ENCODE measurements at regions not wholly inside any gene's neighbourhood (a gene's known extent, or its start where the extent isn't known, plus 50 kb on each side); places are given as distances from the start of the nearest gene placed in this dataset.
"Not testable (repeated sequence)": the region's sequence is repeated elsewhere in the genome, so short reads cannot be mapped to it uniquely, and the experiment has no call there.

DNA sequence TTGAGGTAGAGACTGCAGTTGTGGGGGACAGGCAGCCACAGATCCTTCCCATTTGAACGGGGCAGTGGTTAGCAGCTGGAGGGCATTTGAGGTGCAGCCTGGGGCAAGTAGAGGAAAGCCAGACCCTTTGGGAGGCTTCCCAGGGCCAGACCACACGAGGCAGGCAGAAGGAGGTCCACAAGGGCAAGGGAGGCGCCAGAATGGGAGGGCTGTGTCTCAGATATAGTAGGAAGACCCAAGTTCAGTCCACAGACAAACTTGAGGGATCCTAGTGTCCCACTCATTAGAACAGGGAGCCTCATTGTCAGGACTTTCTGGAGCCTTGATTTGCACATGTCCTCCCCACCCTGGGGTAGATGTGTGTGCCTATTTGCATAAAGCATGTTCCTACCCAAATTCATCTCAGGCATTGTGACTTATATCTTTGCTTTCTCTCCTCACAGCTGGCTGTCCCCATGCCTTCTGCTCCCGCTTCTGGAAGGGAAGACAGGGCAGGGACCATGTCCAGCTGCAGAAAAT is 166.0 kb downstream of the VEGFA start:
- H3K4me3 Mint-ChIP-seq = no peak overlapping the region
- H3K27ac Mint-ChIP-seq = no peak overlapping the region
- H3K9me3 Mint-ChIP-seq = no peaks in the 10 kb centered on the region
- no peaks in the 10 kb centered on the region for H3K27me3 Mint-ChIP-seq (ENCODE audit: low read depth)
- no peaks in the 10 kb centered on the region for H3K4me1 Mint-ChIP-seq (ENCODE audit: low read depth)
- no peaks in the 10 kb centered on the region for H3K36me3 Mint-ChIP-seq (ENCODE audit: low read depth)

DNA sequence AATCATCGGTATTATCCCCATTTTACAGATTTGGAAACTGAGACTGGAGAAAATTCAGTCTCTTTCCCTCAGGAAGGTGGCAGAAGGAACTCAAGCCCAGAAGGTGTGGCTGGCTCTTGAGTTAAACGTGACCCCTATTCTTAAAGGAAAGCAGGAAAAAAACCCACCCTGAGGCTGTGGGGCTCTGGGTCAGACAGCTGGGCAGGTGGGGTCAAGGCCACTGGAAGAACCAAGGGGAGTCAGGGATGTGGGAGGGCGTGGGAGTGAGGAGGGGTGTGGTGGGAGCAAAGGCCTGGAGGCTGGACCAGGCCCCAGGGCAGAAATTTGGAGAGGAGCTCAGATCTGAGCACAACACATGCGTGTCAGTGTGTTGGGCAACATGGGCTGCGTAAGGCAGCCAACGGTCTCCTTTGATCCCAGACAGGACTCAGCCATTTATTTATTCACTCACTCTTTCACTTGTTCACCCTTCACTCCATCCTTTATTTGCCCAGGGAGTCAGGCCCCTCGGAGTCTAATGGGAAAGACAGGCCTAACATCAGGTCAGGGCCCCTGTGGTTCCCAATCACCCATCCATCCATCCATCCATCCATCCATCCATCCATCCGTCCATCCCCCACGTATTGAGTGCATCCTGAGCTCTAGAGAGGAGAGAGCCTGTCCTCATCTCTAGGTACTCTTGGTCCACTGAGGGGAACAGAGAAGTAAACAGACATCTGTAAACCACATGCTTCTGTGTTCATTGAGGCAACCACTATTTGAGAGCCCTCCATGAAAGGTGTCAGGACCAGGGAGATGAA is 165.0 kb downstream of the VEGFA start:
- Mint-ChIP-seq H3K4me3 (no peak overlapping the region), H3K27ac (no peak overlapping the region), H3K9me3 (no peaks in the 10 kb centered on the region), H3K4me1 (ENCODE audit: low read depth) (no peaks in the 10 kb centered on the region), H3K36me3 (ENCODE audit: low read depth) (no peaks in the 10 kb centered on the region), H3K27me3 (ENCODE audit: low read depth) (no peaks in the 10 kb centered on the region)

DNA sequence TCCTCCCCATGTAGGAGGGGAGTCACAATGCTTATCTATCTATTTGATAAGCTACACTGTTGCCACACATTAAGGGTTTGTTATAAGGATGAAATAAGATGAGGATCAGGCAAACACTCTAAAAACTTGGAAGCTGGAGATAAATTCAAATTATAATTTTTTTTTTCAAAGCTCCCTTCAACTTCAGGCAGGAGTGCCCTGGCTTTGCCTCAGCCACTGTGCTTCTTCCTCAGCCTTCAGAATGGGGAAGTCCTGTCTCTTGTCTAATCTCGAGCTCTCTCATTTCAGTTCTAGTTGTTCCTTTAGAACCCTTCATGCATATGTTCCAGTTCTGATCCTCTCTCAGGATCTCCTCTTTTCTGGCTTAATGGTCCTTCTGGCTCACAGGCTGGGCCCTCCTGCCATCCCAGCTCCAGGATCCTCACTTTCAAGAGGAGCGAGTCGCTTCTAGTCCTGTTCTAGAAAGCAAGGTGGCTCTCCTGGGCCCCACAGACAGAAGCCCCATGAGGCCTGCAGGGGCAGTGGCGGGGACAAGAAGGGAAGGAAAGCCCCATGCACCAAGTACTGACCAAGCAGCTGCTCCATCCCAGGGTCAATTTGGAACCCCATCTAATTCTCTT is 164.3 kb downstream of the VEGFA start:
- H3K27me3 Mint-ChIP-seq (ENCODE audit: low read depth) = no peaks in the 10 kb centered on the region
- no peaks in the 10 kb centered on the region for H3K9me3 Mint-ChIP-seq
- no peaks in the 10 kb centered on the region for H3K36me3 Mint-ChIP-seq (ENCODE audit: low read depth)
- H3K27ac Mint-ChIP-seq = no peak overlapping the region
- H3K4me1 Mint-ChIP-seq (ENCODE audit: low read depth) = no peaks in the 10 kb centered on the region
- no peak overlapping the region for H3K4me3 Mint-ChIP-seq

DNA sequence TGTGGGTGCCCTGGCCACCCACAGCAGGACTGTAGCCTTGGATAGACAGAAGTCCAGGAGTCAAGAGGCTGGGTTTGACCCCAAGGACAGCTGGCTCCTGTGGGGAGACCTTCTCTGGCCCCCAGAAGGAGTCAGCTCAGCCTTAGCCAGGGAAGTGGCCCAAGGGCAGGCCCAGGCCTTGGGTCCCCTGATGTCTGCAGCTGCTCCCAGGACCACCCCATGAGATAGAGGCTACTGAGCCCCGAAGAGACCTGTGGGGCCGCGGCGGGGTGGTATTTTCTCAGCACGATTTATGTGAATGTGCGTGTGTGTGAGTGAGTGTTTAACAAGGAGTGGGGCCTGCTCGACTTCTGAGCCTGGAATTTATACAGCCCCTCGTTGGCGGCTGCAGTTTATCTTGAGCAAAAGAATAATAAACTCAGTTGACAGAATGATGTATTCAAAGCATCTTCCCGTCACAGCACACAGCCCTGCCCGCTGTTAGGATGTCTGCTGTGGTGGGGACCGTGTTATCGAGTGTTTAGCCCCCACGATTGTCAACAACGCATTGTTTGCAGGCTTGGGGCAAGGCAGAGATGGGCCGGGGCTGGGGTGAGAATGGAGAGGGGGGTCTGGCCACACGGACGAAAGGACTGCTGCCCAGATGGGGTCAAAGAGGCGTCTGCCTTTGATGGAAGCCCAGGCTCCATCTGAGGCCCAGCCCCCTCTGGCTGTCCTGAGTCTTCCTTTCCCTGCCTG is 163.3 kb downstream of the VEGFA start:
- Mint-ChIP-seq H3K27ac (no peak overlapping the region), H3K36me3 (ENCODE audit: low read depth) (no peaks in the 10 kb centered on the region), H3K4me3 (no peak overlapping the region), H3K4me1 (ENCODE audit: low read depth) (no peaks in the 10 kb centered on the region), H3K9me3 (no peaks in the 10 kb centered on the region), H3K27me3 (ENCODE audit: low read depth) (no peaks in the 10 kb centered on the region)

DNA sequence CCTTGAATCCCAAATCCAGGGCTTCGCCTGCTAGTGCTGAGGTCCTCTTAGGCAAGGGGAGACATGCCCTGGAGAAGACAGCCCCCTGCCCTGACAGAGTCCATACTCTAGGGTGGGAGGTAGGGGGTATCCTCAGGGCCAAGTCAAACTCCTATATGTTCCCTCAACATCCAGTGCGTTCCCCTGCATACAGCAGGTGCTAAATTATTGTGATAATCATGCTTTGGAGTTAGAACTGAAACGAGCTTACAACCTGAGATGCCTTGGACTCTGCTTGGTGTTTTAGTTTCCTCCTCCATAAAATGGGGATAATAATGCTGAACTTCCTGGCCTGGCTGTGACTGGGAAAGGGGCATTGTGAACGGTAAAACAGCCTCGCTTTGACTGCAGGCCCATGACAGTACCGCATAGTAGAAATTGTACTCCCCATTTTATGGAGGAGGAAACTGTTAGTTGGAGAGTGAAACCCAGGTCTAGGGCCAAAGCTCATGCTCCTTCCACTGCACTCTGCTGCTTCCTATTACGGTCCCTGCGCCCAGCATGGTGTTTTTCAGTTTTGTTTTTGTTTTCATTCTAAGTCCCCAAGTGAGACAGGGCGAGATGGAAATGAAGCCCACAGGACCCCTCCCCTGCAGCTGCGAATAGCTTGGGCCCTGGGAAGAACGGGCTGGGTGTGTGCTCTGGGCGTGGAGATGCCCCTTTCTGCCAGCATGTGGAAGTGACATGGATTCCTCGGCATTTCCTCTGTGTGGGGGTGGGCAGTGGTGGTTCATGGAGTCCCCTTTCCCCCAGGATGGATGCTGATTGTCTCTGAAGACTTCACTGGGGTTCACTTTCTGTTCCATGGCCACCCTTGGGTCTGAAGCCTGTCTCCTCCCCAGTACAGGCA is 162.5 kb downstream of the VEGFA start:
- no peaks in the 10 kb centered on the region for H3K36me3 Mint-ChIP-seq (ENCODE audit: low read depth)
- H3K27me3 Mint-ChIP-seq (ENCODE audit: low read depth) = no peaks in the 10 kb centered on the region
- H3K27ac Mint-ChIP-seq = no peak overlapping the region
- H3K4me3 Mint-ChIP-seq = no peak overlapping the region
- H3K9me3 Mint-ChIP-seq = no peaks in the 10 kb centered on the region
- H3K4me1 Mint-ChIP-seq (ENCODE audit: low read depth) = peaks cover 2% of the 10 kb centered on the region

DNA sequence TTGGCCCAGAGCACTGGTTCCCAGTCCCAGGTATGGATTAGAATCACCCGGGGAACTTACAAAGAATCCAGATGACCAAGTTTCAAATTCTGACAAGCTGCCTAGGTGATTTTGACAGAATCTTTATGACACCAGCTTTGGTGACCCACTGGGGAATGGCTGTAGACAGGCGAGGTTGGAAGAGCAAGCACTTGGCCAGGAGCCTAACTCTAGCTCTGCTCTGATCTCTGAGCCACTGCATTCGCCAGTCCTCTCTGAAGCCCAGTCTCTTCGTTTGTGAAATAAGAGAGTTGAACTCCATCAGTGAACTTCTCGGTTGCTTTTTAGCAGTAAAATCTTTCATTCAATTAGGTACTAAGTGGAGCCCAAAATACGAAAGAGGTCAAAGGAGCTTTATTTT is 161.2 kb downstream of the VEGFA start:
- H3K9me3 Mint-ChIP-seq = no peaks in the 10 kb centered on the region
- H3K4me3 Mint-ChIP-seq = no peak overlapping the region
- H3K4me1 Mint-ChIP-seq (ENCODE audit: low read depth) = peaks cover 2% of the 10 kb centered on the region
- no peak overlapping the region for H3K27ac Mint-ChIP-seq
- H3K36me3 Mint-ChIP-seq (ENCODE audit: low read depth) = no peaks in the 10 kb centered on the region
- H3K27me3 Mint-ChIP-seq (ENCODE audit: low read depth) = no peaks in the 10 kb centered on the region

DNA sequence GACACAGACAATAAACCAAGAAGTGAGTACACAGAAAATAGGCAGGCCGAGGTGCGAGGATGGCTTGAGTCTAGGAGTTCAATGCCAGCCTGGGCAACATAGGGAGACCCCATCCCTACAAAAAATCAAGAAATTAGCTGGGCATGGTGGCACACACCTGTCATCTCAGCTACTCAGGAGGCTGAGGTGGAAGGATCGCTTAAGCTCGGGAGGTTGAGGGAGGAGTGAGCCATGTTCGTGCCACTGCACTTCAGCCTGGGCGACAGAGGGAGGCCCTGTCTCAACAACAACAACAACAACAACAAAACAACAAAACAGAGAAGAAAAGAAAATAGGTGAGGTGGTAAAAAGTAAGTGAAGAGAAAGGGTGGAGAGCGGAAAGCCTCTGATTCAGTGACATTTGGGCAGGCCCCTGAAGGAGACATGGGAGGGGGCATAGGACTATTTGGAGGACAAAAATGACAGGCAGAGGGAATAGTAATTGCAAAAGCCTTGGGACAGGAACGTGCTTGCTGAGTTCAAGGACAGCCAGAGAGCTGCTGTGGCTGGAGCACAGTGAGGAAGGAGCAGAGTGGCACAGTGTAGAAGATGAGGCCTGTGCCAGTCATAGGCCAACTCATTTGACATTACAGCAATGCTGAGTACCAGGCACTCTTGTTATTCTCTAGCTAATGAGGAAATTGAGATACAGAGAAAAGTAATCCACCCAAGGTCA is 160.6 kb downstream of the VEGFA start:
- Mint-ChIP-seq H3K4me1 (ENCODE audit: low read depth) (peaks cover 2% of the 10 kb centered on the region), H3K9me3 (no peaks in the 10 kb centered on the region), H3K36me3 (ENCODE audit: low read depth) (no peaks in the 10 kb centered on the region), H3K27me3 (ENCODE audit: low read depth) (no peaks in the 10 kb centered on the region), H3K4me3 (no peak overlapping the region), H3K27ac (no peak overlapping the region)

DNA sequence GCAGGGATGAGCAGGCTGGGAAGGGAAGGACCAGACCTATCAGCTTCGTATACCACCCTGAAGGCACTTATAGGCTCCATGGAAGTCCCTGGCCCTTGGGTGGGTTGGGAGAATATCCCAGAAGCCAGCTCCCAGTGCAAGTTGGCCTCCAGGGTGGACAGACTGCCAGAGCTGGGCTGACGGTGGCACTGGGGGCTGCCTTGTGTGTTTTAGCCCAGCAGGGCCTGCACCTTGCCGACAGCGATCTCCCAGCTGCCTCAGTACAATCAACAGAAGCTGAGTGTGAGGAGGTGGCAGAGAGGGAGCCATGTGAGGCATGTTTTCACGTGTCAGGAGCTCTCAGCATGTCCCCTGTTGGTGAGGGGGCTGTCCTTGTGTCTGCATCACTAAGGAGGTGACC is 159.5 kb downstream of the VEGFA start:
- Mint-ChIP-seq H3K4me3 (no peak overlapping the region), H3K27ac (no peak overlapping the region), H3K4me1 (ENCODE audit: low read depth) (peaks cover 4% of the 10 kb centered on the region)

DNA sequence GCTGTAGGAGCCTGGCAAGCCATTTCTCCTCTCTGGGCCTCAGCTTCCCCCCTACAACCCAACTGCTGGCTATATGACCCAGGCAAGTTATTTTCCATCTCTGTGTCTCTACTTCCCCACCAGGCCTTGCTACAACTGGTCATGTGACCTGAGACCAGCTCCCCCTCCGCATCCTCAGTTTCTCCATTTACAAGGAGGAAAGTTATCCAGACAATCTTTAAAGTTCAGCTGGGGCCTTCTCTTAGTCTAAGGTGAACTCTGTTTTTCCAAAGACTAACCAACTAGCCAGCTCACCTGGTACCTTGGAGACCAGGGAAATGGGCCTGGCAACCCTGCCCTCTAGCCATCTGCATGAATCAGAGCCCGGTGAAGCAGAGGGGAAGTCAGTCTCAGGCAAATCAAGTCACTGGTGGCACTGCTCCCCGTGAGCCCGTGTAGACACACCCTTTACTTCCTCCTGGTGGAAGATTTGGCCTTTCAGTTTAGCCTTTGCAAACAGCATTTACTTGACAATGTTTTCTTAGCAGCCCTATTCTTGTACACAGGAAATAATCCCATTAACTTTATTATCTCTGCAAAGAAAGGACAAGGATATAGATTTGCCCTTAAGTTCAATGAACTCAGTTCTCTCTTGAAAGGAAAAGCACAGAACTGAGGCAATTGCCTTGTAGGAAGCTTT is 157.7 kb downstream of the VEGFA start:
- H3K27ac Mint-ChIP-seq = no peak overlapping the region
- H3K36me3 Mint-ChIP-seq (ENCODE audit: low read depth) = no peaks in the 10 kb centered on the region
- H3K4me3 Mint-ChIP-seq = no peak overlapping the region
- no peaks in the 10 kb centered on the region for H3K9me3 Mint-ChIP-seq
- H3K27me3 Mint-ChIP-seq (ENCODE audit: low read depth) = no peaks in the 10 kb centered on the region
- peaks cover 10% of the 10 kb centered on the region for H3K4me1 Mint-ChIP-seq (ENCODE audit: low read depth)

More for the DNA sequence above, 159.5 kb downstream of the VEGFA start:
- H3K9me3 Mint-ChIP-seq = no peaks in the 10 kb centered on the region
- no peaks in the 10 kb centered on the region for H3K27me3 Mint-ChIP-seq (ENCODE audit: low read depth)
- H3K36me3 Mint-ChIP-seq (ENCODE audit: low read depth) = no peaks in the 10 kb centered on the region

DNA sequence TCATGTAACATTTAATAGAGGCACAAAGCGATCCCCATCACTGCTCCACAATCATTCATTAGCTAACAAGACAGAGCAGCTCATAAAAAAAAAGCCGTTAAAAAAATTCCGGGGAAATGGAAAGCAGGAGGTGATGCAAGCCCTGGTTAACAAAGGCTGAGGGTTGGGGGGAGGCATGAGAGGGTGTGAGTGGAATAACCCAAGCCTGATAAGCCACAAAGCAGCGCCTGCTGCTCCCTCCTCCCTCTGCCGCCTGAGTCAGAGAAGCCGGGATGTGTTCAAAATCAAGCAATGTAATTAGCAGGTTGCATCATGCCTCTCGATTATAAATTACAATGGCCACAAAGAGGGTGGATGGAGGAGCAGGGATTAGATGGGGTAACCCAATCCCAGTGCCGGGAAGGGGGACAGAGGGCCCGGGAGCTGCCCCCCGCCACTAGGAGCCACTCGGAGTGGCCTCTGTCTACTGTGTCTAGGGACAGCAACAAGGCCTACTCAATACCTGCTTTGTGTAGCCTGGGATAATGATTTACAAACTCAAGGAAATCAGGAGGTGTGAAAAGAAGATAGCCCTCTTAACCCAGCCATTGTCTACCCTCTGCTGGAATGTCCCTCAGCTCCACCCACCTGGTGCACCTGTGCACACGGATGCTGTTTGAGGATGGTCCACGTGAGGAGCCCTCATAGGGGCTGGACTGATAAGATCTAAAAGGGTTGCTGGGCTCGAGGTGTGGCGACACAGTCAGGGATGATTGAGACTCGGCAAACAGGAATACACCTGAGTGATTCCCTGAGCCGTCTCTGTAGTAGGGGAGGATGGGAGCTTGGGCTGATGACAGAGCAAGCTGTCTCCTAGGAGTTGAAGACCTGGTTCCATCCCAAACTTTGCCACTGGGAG is 156.9 kb downstream of the VEGFA start:
- H3K27me3 Mint-ChIP-seq (ENCODE audit: low read depth) = no peaks in the 10 kb centered on the region
- H3K4me1 Mint-ChIP-seq (ENCODE audit: low read depth) = peaks cover 10% of the 10 kb centered on the region
- no peak overlapping the region for H3K4me3 Mint-ChIP-seq
- H3K36me3 Mint-ChIP-seq (ENCODE audit: low read depth) = no peaks in the 10 kb centered on the region
- no peak overlapping the region for H3K27ac Mint-ChIP-seq
- no peaks in the 10 kb centered on the region for H3K9me3 Mint-ChIP-seq

DNA sequence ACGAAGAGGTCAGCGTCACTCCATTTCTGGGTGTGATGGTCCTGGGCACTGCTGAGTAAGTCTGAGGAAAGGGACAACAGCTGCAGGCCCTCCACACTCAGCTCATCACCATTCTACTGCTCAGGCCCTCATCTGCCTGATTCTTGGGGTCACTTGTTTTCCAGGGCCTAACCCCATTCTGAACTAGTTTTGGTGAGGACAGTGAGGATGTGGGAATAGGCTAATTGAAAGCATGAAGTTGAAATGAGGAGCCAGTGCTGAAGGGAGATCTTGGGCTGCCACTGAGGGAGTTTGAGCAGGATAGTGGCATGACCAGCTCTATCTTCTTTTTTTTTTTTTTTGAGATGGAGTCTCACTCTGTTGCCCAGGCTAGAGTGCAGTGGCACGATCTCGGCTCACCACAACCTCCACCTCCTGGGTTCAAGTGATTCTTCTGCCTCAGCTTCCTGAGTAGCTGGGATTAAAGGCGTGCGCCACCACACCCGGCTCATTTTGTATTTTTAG is 155.7 kb downstream of the VEGFA start:
- H3K27me3 Mint-ChIP-seq (ENCODE audit: low read depth); H3K36me3 Mint-ChIP-seq (ENCODE audit: low read depth); H3K4me3 Mint-ChIP-seq; H3K9me3 Mint-ChIP-seq; H3K4me1 Mint-ChIP-seq (ENCODE audit: low read depth); H3K27ac Mint-ChIP-seq: not testable (repeated sequence)

DNA sequence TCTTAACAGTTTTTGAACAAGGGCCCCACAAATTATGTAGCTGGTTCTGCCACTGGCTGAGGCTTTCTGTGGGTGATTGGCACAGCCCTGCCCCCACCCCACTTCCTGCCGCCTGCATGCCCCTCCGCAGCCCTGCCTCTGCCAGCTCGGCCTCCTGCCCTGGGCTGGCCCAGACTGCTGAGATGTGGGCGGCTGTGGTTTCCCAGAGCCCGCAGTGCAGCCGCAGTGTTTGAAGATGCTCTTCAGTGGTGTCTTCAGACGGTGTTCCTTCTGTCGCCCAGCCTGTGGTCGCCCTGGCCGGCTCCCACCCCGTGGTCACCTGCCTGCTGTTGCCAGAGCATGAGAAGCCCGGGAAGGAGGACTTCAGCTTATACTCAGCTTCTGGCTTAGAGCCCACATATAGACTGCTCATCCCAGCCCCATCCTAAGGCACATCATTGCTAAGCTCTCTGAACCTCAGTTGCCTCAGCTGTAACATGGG is 154.3 kb downstream of the VEGFA start:
- peaks cover 10% of the 10 kb centered on the region for H3K4me1 Mint-ChIP-seq (ENCODE audit: low read depth)
- no peaks in the 10 kb centered on the region for H3K36me3 Mint-ChIP-seq (ENCODE audit: low read depth)
- H3K27ac Mint-ChIP-seq = no peak overlapping the region
- no peaks in the 10 kb centered on the region for H3K9me3 Mint-ChIP-seq
- H3K27me3 Mint-ChIP-seq (ENCODE audit: low read depth) = no peaks in the 10 kb centered on the region
- no peak overlapping the region for H3K4me3 Mint-ChIP-seq

Data from T-helper 1 cell treated with Interleukin-12 subunit alpha and Interleukin-12 subunit beta and Interleukin-4 antibody, amounts not matched to agents 30 μg/mL and 1 μg/mL, for 36 hours (primary cell).